ENCODE measurements at regions not wholly inside any gene's neighbourhood (a gene's known extent, or its start where the extent isn't known, plus 50 kb on each side); places are given as distances from the start of the nearest gene placed in this dataset.

- TF ChIP-seq POLR2A (IDR thresholded peaks at IDR 0.05) = no peak
- no peak for TF ChIP-seq CTCF (IDR thresholded peaks at IDR 0.05 in 8 of 11, conservative IDR thresholded peaks at IDR 0.05 in 3 of 11)
- no peak for TF ChIP-seq POLR2AphosphoS5 (IDR thresholded peaks at IDR 0.05)
Observed at GRCh38 chr4:104395168-104395614, 99.5 kb downstream of the CXXC4 start.
